Sigmoid colon (tissue), 4 donors: ENCODE measurements at regions not wholly inside any gene's neighbourhood (a gene's known extent, or its start where the extent isn't known, plus 50 kb on each side); places are given as distances from the start of the nearest gene placed in this dataset.

Source experiments
- EP300 ChIP-seq, 4 donors: sonication (generic); formaldehyde crosslinking; IDR thresholded peaks; one replicate each; pipeline ENCODE4 v1.6.1; 2017; ENCODE audit warnings: antibody characterized with exemption in 4 of 4
- POLR2A ChIP-seq, 2 donors: fragments of 450-650 bp; IDR thresholded peaks; one replicate each; pipeline ENCODE4 v1.6.1; 2016; ENCODE audit warnings: antibody characterized with exemption in 2 of 2, mild to moderate bottlenecking in 2 of 2, moderate library complexity in 2 of 2
- POLR2AphosphoS5 ChIP-seq, 4 donors: sonication (generic); formaldehyde crosslinking; IDR thresholded peaks; one replicate each; pipeline ENCODE4 v1.6.1; 2017; ENCODE audit warnings: antibody characterized with exemption in 4 of 4
- TF ChIP-seq, protein P1 (sequence below), 4 experiments: fragments of 450-650 bp in 3 of 4; fragments of 200-600 bp in 1 of 4; IDR thresholded peaks; one replicate each; pipeline ENCODE4 v1.5.1; 2016 to 2019; ENCODE audit warnings: antibody characterized with exemption in 4 of 4, mild to moderate bottlenecking in 3 of 4, moderate library complexity in 2 of 4

GRCh38 chr6:145169726-145170224, 565.5 kb downstream of the EPM2A start:
- TF ChIP-seq POLR2A (IDR thresholded peaks at IDR 0.05) (no peak), EP300 (IDR thresholded peaks at IDR 0.05) (no peak), POLR2AphosphoS5 (IDR thresholded peaks at IDR 0.05) (no peak)
- TF ChIP-seq, protein P1, sequence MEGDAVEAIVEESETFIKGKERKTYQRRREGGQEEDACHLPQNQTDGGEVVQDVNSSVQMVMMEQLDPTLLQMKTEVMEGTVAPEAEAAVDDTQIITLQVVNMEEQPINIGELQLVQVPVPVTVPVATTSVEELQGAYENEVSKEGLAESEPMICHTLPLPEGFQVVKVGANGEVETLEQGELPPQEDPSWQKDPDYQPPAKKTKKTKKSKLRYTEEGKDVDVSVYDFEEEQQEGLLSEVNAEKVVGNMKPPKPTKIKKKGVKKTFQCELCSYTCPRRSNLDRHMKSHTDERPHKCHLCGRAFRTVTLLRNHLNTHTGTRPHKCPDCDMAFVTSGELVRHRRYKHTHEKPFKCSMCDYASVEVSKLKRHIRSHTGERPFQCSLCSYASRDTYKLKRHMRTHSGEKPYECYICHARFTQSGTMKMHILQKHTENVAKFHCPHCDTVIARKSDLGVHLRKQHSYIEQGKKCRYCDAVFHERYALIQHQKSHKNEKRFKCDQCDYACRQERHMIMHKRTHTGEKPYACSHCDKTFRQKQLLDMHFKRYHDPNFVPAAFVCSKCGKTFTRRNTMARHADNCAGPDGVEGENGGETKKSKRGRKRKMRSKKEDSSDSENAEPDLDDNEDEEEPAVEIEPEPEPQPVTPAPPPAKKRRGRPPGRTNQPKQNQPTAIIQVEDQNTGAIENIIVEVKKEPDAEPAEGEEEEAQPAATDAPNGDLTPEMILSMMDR (IDR thresholded peaks at IDR 0.05): no peak
